Activated naive CD8-positive, alpha-beta T cell treated with anti-CD3 and anti-CD28 coated beads, Interleukin-2, amount 50 U/mL, for 24 hours (primary cell): ENCODE measurements at regions not wholly inside any gene's neighbourhood (a gene's known extent, or its start where the extent isn't known, plus 50 kb on each side); places are given as distances from the start of the nearest gene placed in this dataset.

ENCODE experiments used
- ATAC-seq: fragments of 150-1000 bp; cut with Tn5 transposase; one replicate; pipeline ENCODE4 v1.10.0; 2021
- DNase-seq: peaks from one replicate; pipeline ENCODE4 v3.0.0; 2021
- H3K27ac Mint-ChIP-seq: one replicate; pipeline ENCODE4 v1.8.0; 2021; ENCODE audit warnings: mild to moderate bottlenecking, mixed read lengths
- H3K27me3 Mint-ChIP-seq: one replicate; pipeline ENCODE4 v1.8.0; 2021; ENCODE audit warnings: mixed read lengths
- H3K36me3 Mint-ChIP-seq: one replicate; pipeline ENCODE4 v1.8.0; 2021; ENCODE audit warnings: low read depth, mixed read lengths
- H3K4me1 Mint-ChIP-seq: one replicate; pipeline ENCODE4 v1.8.0; 2021; ENCODE audit warnings: mixed read lengths
- H3K4me3 Mint-ChIP-seq: one replicate; pipeline ENCODE4 v1.8.0; 2021; ENCODE audit warnings: mild to moderate bottlenecking, moderate library complexity, mixed read lengths
- H3K9me3 Mint-ChIP-seq: one replicate; pipeline ENCODE4 v1.8.0; 2021; ENCODE audit warnings: mixed read lengths

- Mint-ChIP-seq H3K4me1 (no peaks in the 10 kb centered on the region), H3K4me3 (no peak overlapping the region), H3K9me3 (no peaks in the 10 kb centered on the region), H3K27ac (no peak overlapping the region), H3K36me3 (no peaks in the 10 kb centered on the region), H3K27me3 (peaks cover 3% of the 10 kb centered on the region)
- no peak for DNase-seq
- no peak for ATAC-seq
Observed at GRCh38 chr6:122063761-122064160, 335.7 kb upstream of the HSF2 start.

GRCh38 chr6:122066200-122066599, 333.3 kb upstream of the HSF2 start:
- peaks cover 5% of the 10 kb centered on the region for H3K27me3 Mint-ChIP-seq
- no peak overlapping the region for H3K27ac Mint-ChIP-seq
- ATAC-seq (no peak), DNase-seq (no peak)
- no peak overlapping the region for H3K4me3 Mint-ChIP-seq
- H3K4me1 Mint-ChIP-seq, result no peaks in the 10 kb centered on the region
- no peaks in the 10 kb centered on the region for H3K36me3 Mint-ChIP-seq
- no peaks in the 10 kb centered on the region for H3K9me3 Mint-ChIP-seq

GRCh38 chr6:122068291-122068769, 331.1 kb upstream of the HSF2 start:
- Mint-ChIP-seq H3K27me3 (peaks cover 6% of the 10 kb centered on the region), H3K4me1 (no peaks in the 10 kb centered on the region), H3K4me3 (no peak overlapping the region), H3K9me3 (no peaks in the 10 kb centered on the region), H3K36me3 (no peaks in the 10 kb centered on the region), H3K27ac (no peak overlapping the region)
- DNase-seq (no peak), ATAC-seq (no peak)

GRCh38 chr6:122069932-122070331, 329.5 kb upstream of the HSF2 start:
- DNase-seq (no peak), ATAC-seq (no peak)
- H3K27ac Mint-ChIP-seq, result no peak overlapping the region
- H3K9me3 Mint-ChIP-seq, result no peaks in the 10 kb centered on the region
- no peaks in the 10 kb centered on the region for H3K36me3 Mint-ChIP-seq
- no peaks in the 10 kb centered on the region for H3K4me1 Mint-ChIP-seq
- H3K4me3 Mint-ChIP-seq, result no peak overlapping the region
- peaks cover 3% of the 10 kb centered on the region for H3K27me3 Mint-ChIP-seq

- H3K4me1 Mint-ChIP-seq, result no peaks in the 10 kb centered on the region
- ATAC-seq, result no peak
Observed at GRCh38 chr6:122072014-122072647, 327.3 kb upstream of the HSF2 start.

GRCh38 chr6:122075084-122075838, 324.2 kb upstream of the HSF2 start:
- no peak overlapping the region for H3K4me3 Mint-ChIP-seq
- DNase-seq (no peak), ATAC-seq (no peak)
- H3K36me3 Mint-ChIP-seq, result no peaks in the 10 kb centered on the region
- peaks cover 3% of the 10 kb centered on the region for H3K27me3 Mint-ChIP-seq
- no peaks in the 10 kb centered on the region for H3K9me3 Mint-ChIP-seq
- H3K4me1 Mint-ChIP-seq, result no peaks in the 10 kb centered on the region
- H3K27ac Mint-ChIP-seq, result no peak overlapping the region

More at GRCh38 chr6:122072014-122072647, 327.3 kb upstream of the HSF2 start:
- H3K9me3 Mint-ChIP-seq, result no peaks in the 10 kb centered on the region
- H3K36me3 Mint-ChIP-seq, result no peaks in the 10 kb centered on the region
- no peak for DNase-seq
- H3K27ac Mint-ChIP-seq, result no peak overlapping the region
- no peak overlapping the region for H3K4me3 Mint-ChIP-seq
- H3K27me3 Mint-ChIP-seq, result peaks cover 3% of the 10 kb centered on the region

- H3K9me3 Mint-ChIP-seq, result no peaks in the 10 kb centered on the region
- peaks cover 3% of the 10 kb centered on the region for H3K27me3 Mint-ChIP-seq
- no peaks in the 10 kb centered on the region for H3K4me1 Mint-ChIP-seq
- H3K27ac Mint-ChIP-seq, result no peak overlapping the region
- no peak overlapping the region for H3K4me3 Mint-ChIP-seq
- ATAC-seq, result no peak
- DNase-seq, result no peak
- H3K36me3 Mint-ChIP-seq, result no peaks in the 10 kb centered on the region
Observed at GRCh38 chr6:122075917-122076316, 323.5 kb upstream of the HSF2 start.

- no peaks in the 10 kb centered on the region for H3K36me3 Mint-ChIP-seq
- no peaks in the 10 kb centered on the region for H3K27me3 Mint-ChIP-seq
- no peaks in the 10 kb centered on the region for H3K9me3 Mint-ChIP-seq
- no peaks in the 10 kb centered on the region for H3K4me1 Mint-ChIP-seq
- no peak for ATAC-seq
- H3K27ac Mint-ChIP-seq, result no peak overlapping the region
- no peak for DNase-seq
- H3K4me3 Mint-ChIP-seq, result no peak overlapping the region
Observed at GRCh38 chr6:122077603-122078002, 321.8 kb upstream of the HSF2 start.

- H3K27ac Mint-ChIP-seq, result no peak overlapping the region
- no peaks in the 10 kb centered on the region for H3K9me3 Mint-ChIP-seq
- DNase-seq, result no peak
- no peaks in the 10 kb centered on the region for H3K36me3 Mint-ChIP-seq
- H3K4me1 Mint-ChIP-seq, result no peaks in the 10 kb centered on the region
- H3K27me3 Mint-ChIP-seq, result no peaks in the 10 kb centered on the region
- no peak for ATAC-seq
- H3K4me3 Mint-ChIP-seq, result no peak overlapping the region
Observed at GRCh38 chr6:122078481-122078880, 321.0 kb upstream of the HSF2 start.

GRCh38 chr6:122079916-122080315, 319.5 kb upstream of the HSF2 start:
- Mint-ChIP-seq H3K9me3 (no peaks in the 10 kb centered on the region), H3K27ac (no peak overlapping the region), H3K27me3 (no peaks in the 10 kb centered on the region), H3K4me3 (no peak overlapping the region), H3K36me3 (no peaks in the 10 kb centered on the region), H3K4me1 (no peaks in the 10 kb centered on the region)
- ATAC-seq (no peak), DNase-seq (no peak)

- no peak for ATAC-seq
- no peak overlapping the region for H3K27ac Mint-ChIP-seq
- no peaks in the 10 kb centered on the region for H3K9me3 Mint-ChIP-seq
- H3K36me3 Mint-ChIP-seq, result no peaks in the 10 kb centered on the region
- DNase-seq, result no peak
- H3K27me3 Mint-ChIP-seq, result no peaks in the 10 kb centered on the region
- no peaks in the 10 kb centered on the region for H3K4me1 Mint-ChIP-seq
- no peak overlapping the region for H3K4me3 Mint-ChIP-seq
Observed at GRCh38 chr6:122081921-122082320, 317.5 kb upstream of the HSF2 start.

- Mint-ChIP-seq H3K27me3 (no peaks in the 10 kb centered on the region), H3K9me3 (no peaks in the 10 kb centered on the region), H3K27ac (no peak overlapping the region), H3K4me3 (no peak overlapping the region), H3K4me1 (no peaks in the 10 kb centered on the region), H3K36me3 (no peaks in the 10 kb centered on the region)
- ATAC-seq (no peak), DNase-seq (no peak)
Observed at GRCh38 chr6:122082370-122082769, 317.1 kb upstream of the HSF2 start.

GRCh38 chr6:122092366-122092765, 307.1 kb upstream of the HSF2 start:
- Mint-ChIP-seq H3K4me1 (no peaks in the 10 kb centered on the region), H3K9me3 (no peaks in the 10 kb centered on the region), H3K36me3 (no peaks in the 10 kb centered on the region), H3K27me3 (no peaks in the 10 kb centered on the region), H3K27ac (no peak overlapping the region), H3K4me3 (no peak overlapping the region)
- ATAC-seq (no peak), DNase-seq (no peak)

GRCh38 chr6:122098201-122098678, 301.2 kb upstream of the HSF2 start:
- Mint-ChIP-seq H3K4me1 (no peaks in the 10 kb centered on the region), H3K27ac (no peak overlapping the region)
- ATAC-seq, result no peak

GRCh38 chr6:122102026-122102425, 297.4 kb upstream of the HSF2 start:
- Mint-ChIP-seq H3K4me3 (no peak overlapping the region), H3K27me3 (no peaks in the 10 kb centered on the region), H3K9me3 (peaks cover 3% of the 10 kb centered on the region), H3K4me1 (no peaks in the 10 kb centered on the region), H3K27ac (no peak overlapping the region), H3K36me3 (no peaks in the 10 kb centered on the region)
- no peak for ATAC-seq
- no peak for DNase-seq

More at GRCh38 chr6:122098201-122098678, 301.2 kb upstream of the HSF2 start:
- H3K4me3 Mint-ChIP-seq, result no peak overlapping the region
- no peak for DNase-seq
- peaks cover 3% of the 10 kb centered on the region for H3K9me3 Mint-ChIP-seq
- no peaks in the 10 kb centered on the region for H3K36me3 Mint-ChIP-seq
- no peaks in the 10 kb centered on the region for H3K27me3 Mint-ChIP-seq
